GM19468 (cell line): ENCODE measurements at regions not wholly inside any gene's neighbourhood (a gene's known extent, or its start where the extent isn't known, plus 50 kb on each side); places are given as distances from the start of the nearest gene placed in this dataset.

Source experiments
- ATAC-seq: cut with Tn5 transposase; IDR thresholded peaks from one replicate; pipeline ENCODE4 v1.9.1; 2021; ENCODE audit warnings: mild to moderate bottlenecking, moderate library complexity, moderate number of reproducible peaks; ENCODE audit not compliant: unreplicated experiment; ENCODE audit errors: extremely low read depth

DNA sequence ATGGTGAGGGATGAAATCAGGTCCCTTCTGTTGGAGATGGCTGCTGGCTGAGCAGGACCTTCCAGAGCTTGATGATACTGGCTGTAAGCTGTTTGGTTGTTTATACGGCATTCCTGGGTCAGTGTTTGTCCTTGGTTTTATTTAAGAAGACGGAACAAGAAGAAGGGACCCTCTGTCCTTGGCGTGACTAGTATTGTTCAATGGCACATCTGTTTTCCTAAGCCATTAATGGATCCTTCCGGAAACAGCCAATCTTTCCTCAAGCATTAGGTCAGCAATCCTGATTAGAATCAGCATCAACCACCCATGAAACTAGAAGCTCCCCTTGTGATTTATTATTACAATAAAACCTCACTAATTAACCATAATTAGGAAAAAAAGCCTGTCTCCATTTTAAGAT, 128.7 kb upstream of the KIAA1217 start:
- no peak for ATAC-seq

DNA sequence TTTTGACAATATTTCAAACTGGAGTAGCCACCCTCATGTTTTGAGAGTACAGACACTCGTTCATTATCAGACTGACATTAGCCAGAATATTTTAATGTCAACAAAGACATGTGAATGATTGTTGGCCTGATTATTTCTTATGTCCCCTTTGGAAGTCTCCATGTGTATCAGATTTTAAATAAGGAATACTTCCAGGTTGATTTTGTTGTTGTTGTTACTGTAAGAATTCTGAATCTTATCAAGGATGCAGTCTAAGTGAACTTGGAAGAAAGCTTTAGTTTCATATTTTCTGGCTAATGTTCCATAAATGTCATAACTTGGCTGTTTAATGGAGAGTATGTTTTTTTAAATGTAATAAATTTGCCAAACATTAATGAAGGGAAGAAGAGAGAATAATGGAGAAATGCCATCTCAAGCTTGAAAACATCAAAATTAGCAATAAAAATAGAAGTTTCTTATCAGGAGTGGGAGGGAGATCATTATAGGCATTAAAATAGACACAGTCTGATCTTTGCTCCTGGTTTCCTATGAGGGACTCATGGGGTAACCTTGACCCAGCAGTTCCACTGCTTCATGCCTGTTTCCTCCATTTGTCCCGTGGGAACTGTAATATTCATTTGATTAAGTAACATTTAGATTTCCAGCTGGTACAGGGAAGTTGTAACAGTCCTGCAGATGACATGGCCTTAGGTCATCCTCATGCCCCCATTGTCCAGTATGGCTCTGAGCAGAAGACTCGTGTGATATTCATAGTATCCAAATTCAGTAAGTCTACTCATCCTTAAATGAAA, 122.4 kb upstream of the KIAA1217 start:
- no peak for ATAC-seq

DNA sequence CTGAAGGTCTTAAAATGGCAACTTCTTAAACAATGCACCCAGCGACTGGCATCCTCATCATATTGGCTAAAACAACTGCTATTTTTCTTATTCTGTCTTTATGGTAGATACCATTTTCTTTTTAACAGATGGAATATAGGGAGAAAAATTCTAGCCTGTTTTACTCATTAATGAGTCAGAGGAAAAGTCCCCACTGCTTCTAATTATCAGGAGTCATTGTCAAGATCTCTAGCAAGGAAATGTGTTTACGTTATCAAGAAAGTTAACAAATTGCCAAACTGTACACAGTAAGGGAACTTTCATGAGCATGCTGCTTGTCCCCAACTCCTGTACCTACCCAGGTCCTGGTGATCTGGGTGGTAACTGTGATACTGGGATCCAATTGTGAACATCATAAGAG, 117.7 kb upstream of the KIAA1217 start:
- no peak for ATAC-seq

DNA sequence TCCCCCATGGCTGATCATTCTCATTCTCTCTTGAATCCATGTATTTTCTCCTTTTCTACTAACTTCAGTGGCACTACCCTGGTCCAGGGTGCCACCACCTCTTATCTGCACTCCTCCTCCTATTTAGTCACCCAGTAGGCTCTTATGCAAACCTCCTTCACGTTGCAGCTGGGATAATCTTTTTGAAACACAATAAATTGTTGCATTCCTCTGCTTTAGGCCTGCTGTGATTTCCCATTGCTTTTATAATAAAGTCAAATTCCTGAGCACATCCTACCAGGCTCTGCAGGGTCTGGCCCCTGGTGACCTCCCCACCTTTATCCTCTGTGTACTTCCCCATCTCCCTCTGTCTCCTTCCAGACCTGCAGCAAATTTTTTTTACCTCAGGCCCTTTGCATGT, 112.7 kb upstream of the KIAA1217 start:
- ATAC-seq, result no peak

DNA sequence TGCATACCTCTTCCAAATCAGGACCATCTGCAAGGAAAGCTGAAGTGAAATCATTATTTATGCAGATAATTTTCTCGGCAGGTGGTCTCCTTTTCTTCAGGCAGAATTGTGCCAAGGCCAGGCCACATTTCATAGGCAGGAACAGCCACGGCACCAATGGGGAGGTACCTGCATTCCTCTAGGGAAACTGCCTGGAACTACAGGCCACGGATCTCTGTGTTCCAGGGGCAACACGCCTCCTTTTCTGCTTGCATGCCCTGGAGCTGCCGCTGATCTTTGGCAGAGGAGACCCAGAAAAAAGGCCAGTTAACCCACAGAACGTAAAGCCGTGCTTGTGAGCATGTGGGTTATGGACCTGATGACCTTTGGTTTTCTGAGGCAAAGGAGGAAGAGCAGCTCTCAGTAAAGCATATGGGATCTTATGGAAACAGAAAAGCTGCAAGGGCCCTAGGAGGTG, 111.2 kb upstream of the KIAA1217 start:
- no peak for ATAC-seq

DNA sequence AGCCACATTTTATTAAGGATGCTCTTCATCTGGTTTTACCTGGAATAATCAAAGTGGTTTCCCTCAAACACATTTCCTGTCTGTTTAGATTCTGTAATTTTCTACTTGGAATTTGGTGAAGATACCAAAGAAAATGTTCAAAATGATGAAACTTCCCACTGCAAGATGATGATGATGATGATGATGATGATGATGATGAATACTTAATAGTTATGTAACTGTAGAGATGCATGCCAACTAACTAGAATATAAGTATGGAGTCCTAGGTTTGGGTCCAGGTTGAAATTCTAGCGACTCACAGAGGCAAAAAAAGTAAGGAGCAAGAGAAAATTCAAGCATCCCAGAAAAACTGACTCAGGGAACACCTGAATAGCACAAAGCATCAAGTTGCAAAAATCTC, 104.0 kb upstream of the KIAA1217 start:
- no peak for ATAC-seq

DNA sequence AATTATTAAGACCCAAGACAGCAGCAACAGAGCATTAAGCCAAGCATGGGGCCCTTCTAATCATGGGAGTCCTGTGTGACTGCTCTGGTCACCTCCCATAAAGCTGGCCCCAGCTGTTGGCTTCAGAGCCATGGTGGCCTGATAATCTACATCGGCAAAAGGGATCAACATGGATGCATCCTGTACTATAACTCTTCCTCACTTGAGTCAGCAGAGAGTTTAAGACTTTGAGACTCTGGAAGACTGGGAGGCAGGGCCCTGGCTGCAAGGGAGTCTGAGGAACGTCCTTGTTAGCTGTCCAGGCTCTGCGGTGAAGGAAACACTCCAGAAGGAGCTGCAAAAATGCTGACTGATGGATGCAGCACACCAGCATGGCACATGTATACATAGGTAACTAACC, 95.0 kb upstream of the KIAA1217 start:
- ATAC-seq, result no peak

DNA sequence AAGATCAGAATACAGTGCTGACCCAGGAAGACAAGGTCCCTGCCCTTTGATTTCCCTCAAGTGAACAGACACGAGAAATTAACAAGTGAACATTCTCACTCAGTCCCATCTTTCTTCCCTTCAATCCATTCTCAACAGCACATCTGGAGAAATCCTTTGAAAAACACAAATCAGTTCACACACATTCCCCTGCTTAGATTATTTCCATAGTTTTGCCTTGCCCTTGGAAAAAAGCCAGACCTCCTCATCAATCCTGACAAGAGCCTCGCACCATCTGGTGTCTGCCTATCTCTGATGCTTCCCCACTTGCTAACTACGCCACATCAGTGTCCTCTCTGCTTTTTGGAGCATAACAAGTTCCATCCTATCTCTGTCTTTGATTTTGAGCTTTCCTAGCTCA, 94.4 kb upstream of the KIAA1217 start:
- no peak for ATAC-seq

DNA sequence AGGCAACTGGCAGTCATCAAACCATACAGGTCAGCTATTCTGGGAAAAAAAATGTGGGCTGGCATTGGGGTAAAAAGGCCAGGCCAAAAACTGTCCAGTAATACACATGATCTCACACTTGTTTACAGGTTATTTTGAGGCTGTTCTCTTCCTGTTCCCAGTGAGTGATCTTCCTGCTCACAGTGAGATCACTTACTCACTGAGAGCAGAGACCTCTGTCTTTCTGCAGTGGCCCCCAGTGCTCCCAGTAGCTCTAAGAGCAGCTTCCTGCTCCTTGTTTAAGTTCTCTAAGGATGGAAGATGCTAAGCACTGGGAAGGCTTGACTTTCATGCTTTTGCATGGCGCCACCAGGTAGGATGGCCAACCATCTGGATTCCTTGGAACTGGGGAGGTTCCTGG, 93.5 kb upstream of the KIAA1217 start:
- no peak for ATAC-seq

DNA sequence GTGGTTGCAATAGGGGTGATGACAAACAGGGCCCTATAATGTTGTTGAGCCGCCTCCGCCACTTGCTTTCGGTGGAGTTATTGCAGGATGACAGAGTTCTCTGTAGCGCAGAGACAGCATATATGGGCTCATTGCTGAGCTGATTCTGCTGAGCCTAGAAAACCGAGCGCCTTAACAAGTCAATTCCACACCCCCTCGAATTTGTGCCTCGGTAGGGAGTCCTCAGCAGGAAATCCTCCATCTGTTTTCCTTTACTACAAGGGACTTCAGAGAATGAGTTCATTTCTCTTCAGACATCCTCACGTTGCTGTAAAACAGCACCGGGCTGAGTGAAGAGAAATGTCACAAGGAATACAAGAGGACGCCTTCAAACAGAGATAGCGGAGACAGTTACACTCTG, 90.7 kb upstream of the KIAA1217 start:
- no peak for ATAC-seq

DNA sequence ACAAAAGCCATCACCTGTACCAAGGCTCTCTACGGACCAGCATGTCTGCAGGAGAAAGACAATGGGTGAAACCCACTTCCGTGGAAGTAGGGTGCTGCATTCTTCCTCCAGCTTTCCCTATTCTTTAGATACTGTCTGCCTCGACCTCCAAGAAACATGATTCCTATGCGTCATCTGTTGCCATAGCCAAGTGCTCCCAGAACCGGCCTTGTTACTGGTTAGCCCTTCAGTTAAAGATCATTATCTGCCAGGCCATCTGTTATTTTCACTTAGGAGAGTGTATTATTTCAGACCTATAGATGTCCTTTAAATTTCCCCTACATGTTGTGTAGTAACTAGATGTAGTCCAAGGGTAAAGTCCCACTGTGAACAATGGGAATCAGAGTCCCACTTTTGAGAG, 89.0 kb upstream of the KIAA1217 start:
- no peak for ATAC-seq

DNA sequence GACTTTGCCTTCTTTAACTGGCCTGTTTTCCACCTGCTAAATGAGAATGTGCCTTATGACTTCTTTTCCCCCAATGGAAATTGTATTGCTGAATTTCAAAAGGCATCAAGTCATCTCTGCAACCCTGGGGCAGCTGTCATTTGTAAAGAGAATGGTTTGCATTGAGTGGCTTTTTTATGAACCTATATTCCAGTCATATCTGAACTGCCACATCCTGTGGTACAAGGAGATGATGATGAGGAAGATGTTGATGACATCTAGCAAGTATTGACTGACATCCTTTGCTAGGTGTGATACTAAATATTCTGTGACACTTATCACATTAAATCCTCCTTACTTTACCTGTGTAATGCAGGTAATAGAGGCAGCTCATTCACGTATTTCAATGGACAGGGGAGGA, 88.3 kb upstream of the KIAA1217 start:
- no peak for ATAC-seq

DNA sequence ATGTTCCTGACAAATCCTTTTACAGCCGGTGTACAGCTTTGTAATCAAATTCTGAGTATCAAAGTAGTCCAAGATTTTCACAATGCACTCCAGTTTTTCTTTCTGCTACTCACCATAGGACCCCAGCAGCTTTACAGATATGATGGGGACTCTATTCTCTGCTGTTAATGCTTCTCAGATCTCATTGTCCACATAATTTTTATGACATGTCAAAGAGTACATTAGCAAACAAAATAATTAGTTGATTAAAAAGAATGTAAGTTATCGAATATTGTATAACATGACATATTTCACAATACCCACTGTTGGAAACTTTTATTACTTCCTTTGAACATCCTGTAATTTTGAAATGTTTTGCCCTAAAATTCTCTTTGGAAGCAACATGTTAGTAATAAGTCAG, 81.4 kb upstream of the KIAA1217 start:
- ATAC-seq, result no peak

DNA sequence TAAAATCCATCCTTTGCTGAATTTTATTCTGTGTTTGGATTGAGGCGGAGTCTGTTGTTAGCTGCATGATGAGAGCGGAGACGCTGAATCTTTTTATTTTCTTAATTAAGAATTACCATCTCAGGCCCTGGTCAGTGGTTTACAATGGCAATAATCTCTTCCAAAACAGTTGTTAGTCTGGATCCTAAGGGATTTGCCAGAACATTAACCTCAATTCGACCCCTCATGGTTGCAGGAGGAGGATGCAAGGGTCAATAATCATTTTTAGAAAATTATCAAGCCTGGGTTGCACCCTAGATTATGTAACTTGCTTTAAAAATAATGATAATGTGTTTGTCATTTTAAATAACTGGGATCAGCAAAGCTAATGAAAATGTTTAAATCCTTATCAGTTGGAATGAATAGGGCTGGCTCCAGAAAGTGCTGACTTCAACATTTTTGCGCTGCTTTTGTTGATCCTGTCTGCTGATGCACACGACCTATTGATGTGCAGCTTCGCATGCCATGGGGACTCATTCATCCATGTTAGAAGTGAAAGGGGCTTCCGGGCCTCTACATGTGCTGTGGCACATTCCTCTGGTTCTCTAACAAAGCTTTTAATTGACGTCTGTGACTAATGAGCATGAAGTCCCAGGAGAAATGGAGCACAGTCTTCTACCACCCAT, 80.7 kb upstream of the KIAA1217 start:
- ATAC-seq, result no peak

DNA sequence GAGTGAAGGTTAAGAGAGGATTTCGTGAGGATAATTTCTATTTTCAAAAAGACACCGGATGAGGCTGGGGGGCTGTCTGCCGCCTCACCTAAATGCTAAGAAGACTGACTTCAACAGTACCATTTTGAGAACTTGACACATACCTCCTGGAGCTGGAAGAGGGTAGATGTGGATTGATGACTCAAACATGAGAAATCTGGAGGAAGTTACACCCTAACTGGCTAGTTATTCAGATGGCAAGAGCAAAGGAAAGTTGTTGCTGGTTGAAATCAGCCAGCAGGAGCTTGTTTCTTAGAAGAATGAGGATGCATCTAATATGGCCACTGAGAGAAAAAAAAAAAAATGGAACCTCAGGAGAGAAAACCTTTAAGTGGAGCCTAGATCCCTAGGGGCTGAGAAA, 76.2 kb upstream of the KIAA1217 start:
- no peak for ATAC-seq

DNA sequence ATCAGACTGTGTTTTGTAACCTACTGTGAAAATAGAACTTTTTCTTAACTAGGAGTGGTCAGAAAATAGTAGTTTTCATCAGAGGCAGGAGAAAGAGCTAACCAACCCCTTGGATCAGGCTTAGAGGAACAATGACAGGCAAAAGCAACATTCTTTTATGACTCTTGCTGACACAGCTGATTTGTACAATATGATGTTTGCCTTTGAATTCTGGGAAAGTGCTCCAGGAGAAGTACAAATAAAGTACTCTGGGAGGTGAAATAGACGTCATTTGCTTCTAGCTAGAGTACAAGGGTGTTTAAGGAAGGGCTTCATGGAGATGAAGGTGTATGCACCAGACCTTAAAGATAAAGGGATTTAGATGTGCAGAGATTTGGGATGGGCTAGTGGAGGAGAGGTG, 75.1 kb upstream of the KIAA1217 start:
- no peak for ATAC-seq

DNA sequence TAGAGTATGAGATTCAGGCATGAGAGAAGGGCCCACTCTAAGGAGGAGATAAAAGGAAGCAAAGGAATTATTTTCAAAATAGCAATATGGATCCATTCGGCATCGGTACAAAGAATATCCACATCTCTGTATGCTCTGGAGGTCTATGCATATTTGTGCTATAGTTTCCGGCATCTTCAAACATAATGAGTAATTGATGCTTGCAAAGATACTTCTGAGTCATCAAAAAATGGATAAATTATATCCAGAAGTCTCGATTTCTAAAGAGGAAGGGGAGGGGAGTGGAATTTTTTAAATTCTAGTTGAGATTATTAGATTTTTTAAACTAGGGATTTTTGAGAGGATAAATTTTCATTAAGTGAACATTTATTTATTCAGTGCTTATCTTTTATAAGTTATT, 72.9 kb upstream of the KIAA1217 start:
- ATAC-seq, result no peak

DNA sequence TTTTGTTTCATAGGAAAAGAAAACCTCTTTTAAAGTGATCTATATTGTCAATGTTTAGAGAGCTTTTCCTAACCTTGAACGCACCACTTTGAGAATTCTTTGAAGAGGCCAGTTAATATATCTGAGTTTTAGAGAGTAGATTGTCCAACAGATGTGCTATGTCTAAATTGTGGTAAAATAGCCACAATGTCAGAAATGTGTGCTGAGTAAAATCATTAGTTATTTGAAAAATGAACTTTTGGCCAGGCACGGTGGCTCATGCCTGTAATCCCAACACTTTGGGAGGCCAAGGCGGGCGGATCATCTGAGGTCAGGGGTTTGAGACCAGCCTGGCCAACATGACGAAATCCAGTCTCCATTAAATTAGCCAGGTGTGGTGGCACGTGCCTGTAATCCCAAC, 61.6 kb upstream of the KIAA1217 start:
- no peak for ATAC-seq

DNA sequence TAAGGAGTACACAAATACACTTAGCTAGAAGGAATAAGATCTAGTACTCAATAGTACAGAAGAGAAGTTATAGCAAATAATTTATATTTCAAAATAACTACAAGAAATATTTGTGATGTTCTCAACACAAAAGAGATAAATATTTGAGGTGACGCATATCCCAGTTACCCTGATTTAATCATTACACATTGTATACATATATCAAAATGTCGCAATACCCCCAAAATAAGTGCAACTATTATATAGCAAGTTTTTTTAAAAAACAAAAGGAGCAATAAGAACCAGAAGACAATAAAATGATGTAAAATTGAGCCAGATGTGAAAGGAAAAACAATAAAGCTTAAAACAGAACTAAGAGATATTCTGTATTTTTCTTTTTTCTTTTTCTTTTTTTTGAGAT, 59.3 kb upstream of the KIAA1217 start:
- no peak for ATAC-seq

DNA sequence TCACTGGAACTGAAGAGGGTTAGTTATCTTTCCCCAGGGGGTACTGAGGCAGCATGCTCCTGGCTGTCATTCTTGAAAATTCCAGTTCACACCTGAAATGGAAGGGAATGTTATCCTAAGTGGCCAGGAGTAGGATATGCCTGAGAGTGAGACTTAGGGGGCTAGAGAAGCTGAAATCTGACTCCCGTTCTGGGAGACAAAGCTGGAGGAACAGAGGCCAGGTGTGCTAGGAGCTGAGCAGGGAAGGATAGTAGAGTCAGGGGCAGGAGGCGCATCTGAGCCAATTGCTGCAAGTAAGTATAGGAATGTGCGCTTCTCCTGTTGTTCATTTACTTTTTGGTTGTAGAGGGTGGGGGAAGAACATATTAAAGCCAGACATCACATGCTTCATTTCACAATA, 58.1 kb upstream of the KIAA1217 start:
- no peak for ATAC-seq

DNA sequence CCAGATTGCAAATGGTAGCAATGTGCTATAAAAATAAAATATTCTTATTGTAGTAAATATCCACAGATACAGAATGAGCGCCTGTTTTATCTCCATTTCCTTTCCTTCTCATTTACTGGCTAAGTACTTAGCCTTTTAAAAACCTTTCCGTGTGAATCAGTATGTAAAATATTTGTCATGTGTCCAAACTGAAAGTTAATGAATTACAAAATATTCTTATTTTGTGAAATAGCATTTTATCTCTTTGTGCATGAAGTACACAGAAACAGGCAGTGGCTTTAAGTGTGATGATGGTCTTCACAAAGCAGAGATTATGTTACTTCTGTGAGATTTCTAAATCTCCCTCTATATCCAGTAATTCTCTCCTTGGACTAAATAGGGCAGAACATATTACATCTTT, 56.7 kb upstream of the KIAA1217 start:
- no peak for ATAC-seq

DNA sequence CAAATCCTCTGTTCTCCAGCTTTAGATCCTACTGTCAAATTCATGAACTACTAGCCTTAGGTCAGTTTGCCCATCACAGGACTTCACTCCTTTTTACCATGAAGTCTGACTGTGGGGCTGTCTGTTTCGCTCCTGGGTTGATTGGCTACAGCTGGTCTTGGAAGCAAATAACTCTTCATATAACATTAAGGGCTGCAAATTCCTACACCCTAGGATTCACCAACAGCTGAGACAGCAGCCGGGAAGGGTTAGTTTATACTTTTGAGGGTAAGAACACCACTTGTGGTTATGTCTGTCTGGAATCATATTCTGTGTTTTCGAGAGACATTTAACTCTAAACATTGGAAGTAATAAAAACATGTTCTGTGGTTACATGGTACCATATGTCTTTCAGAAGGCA, 55.9 kb upstream of the KIAA1217 start:
- no peak for ATAC-seq
